ENCODE measurements at regions not wholly inside any gene's neighbourhood (a gene's known extent, or its start where the extent isn't known, plus 50 kb on each side); places are given as distances from the start of the nearest gene placed in this dataset.

DNA sequence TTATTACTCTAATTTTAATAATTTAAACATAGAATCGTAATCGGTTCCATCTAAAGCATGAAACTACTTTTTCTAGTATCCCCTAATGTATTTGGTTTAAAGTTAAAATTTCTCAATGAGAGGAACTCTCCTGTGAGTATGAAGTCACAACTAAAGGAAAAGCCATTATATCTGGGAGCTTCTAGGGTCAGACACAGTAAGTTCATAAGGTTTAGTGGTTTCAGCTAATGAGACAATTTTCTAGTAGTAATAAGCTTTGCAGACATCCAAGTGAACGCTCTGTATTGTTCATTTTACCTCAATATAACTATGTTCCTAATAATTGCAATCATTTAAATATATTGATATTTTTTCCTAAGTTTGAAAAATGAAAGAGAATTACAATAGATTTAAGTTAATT lies 364.4 kb upstream of the CDH9 start:
- no peak overlapping the region for H3K4me3 ChIP-seq (ENCODE audit: low read depth, low read length)
- no peak for DNase-seq (ENCODE audit: low read depth)
- TF ChIP-seq, protein P1, sequence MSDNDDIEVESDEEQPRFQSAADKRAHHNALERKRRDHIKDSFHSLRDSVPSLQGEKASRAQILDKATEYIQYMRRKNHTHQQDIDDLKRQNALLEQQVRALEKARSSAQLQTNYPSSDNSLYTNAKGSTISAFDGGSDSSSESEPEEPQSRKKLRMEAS (IDR thresholded peaks at IDR 0.05; ENCODE audit: low read depth, low read length): no peak
- TF ChIP-seq, protein P2, sequence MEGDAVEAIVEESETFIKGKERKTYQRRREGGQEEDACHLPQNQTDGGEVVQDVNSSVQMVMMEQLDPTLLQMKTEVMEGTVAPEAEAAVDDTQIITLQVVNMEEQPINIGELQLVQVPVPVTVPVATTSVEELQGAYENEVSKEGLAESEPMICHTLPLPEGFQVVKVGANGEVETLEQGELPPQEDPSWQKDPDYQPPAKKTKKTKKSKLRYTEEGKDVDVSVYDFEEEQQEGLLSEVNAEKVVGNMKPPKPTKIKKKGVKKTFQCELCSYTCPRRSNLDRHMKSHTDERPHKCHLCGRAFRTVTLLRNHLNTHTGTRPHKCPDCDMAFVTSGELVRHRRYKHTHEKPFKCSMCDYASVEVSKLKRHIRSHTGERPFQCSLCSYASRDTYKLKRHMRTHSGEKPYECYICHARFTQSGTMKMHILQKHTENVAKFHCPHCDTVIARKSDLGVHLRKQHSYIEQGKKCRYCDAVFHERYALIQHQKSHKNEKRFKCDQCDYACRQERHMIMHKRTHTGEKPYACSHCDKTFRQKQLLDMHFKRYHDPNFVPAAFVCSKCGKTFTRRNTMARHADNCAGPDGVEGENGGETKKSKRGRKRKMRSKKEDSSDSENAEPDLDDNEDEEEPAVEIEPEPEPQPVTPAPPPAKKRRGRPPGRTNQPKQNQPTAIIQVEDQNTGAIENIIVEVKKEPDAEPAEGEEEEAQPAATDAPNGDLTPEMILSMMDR (IDR thresholded peaks at IDR 0.05; ENCODE audit: low read depth, low read length): no peak
- TF ChIP-seq POLR2A (IDR thresholded peaks at IDR 0.05; ENCODE audit: extremely low read depth, insufficient read length): no peak

DNA sequence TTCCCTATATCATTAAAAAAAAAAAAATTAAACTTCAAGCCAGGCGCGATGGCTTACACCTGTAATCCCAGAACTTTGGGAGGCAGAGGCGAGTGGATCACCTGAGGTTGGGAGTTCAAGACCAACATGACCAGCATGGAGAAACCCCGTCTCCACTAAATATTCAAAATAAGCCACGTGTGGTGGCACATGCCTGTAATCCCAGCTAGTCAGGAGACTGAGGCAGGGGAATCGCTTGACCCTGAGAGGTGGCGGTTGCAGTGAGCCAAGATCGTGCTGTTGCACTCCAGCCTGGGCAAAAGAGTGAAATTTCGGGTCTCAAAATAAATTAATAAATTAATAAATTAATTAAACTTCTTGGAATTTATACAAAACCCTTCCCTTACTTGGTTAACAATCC lies 358.6 kb upstream of the CDH9 start:
- TF ChIP-seq, protein P2 (IDR thresholded peaks at IDR 0.05; ENCODE audit: low read depth, low read length): no peak
- TF ChIP-seq MYC (IDR thresholded peaks at IDR 0.05; ENCODE audit: low read depth, low read length): no peak
- TF ChIP-seq, protein P1 (IDR thresholded peaks at IDR 0.05; ENCODE audit: low read depth, low read length): no peak
- H3K4me3 ChIP-seq (ENCODE audit: low read depth, low read length): no peak overlapping the region
- DNase-seq (ENCODE audit: low read depth): no peak

- DNase-seq (ENCODE audit: low read depth): no peak
- H3K4me3 ChIP-seq (ENCODE audit: low read depth, low read length): no peak overlapping the region
- no peak for TF ChIP-seq MYC (IDR thresholded peaks at IDR 0.05; ENCODE audit: low read depth, low read length)
- TF ChIP-seq POLR2A (IDR thresholded peaks at IDR 0.05; ENCODE audit: extremely low read depth, insufficient read length): no peak
- TF ChIP-seq, protein P2 (IDR thresholded peaks at IDR 0.05; ENCODE audit: low read depth, low read length): no peak
- TF ChIP-seq, protein P1 (IDR thresholded peaks at IDR 0.05; ENCODE audit: low read depth, low read length): no peak
These were observed 354.3 kb upstream of the CDH9 start for GRCh38 chr5:27392716-27393115.

DNA sequence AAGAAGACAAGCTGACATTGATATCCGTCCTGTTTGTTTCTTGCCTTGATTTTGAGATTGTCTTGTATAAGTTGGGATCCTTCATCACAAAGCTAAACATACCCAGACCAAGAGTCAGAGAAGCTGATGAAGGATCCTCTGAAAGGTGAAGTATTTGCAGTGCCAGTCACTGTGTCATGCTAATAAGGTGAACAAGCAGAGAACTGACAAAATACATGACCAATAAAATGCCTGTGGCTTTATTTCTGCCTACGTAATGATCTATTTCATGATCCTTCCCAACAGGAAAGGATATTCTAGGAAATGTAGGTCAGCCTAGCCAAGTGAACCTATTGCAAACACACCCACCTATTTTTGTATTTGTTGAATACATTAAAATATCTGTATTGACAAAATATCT lies 351.3 kb upstream of the CDH9 start:
- TF ChIP-seq, protein P2 (IDR thresholded peaks at IDR 0.05; ENCODE audit: low read depth, low read length): no peak
- TF ChIP-seq POLR2A (IDR thresholded peaks at IDR 0.05; ENCODE audit: extremely low read depth, insufficient read length) (no peak), MYC (IDR thresholded peaks at IDR 0.05; ENCODE audit: low read depth, low read length) (no peak)
- TF ChIP-seq, protein P1 (IDR thresholded peaks at IDR 0.05; ENCODE audit: low read depth, low read length): no peak
- H3K4me3 ChIP-seq (ENCODE audit: low read depth, low read length): no peak overlapping the region
- no peak for DNase-seq (ENCODE audit: low read depth)

- TF ChIP-seq POLR2A (IDR thresholded peaks at IDR 0.05; ENCODE audit: extremely low read depth, insufficient read length) (no peak), MYC (IDR thresholded peaks at IDR 0.05; ENCODE audit: low read depth, low read length) (no peak)
- TF ChIP-seq, protein P1 (IDR thresholded peaks at IDR 0.05; ENCODE audit: low read depth, low read length): no peak
- TF ChIP-seq, protein P2 (IDR thresholded peaks at IDR 0.05; ENCODE audit: low read depth, low read length): no peak
- DNase-seq (ENCODE audit: low read depth): no peak
- no peak overlapping the region for H3K4me3 ChIP-seq (ENCODE audit: low read depth, low read length)
These were observed 350.4 kb upstream of the CDH9 start for GRCh38 chr5:27388755-27389154.

GRCh38 chr5:27387535-27388073 lies 349.2 kb upstream of the CDH9 start:
- no peak overlapping the region for H3K4me3 ChIP-seq (ENCODE audit: low read depth, low read length)
- DNase-seq (ENCODE audit: low read depth): no peak
- TF ChIP-seq MYC (IDR thresholded peaks at IDR 0.05; ENCODE audit: low read depth, low read length) (no peak), POLR2A (IDR thresholded peaks at IDR 0.05; ENCODE audit: extremely low read depth, insufficient read length) (no peak)
- TF ChIP-seq, protein P2 (IDR thresholded peaks at IDR 0.05; ENCODE audit: low read depth, low read length): no peak
- TF ChIP-seq, protein P1 (IDR thresholded peaks at IDR 0.05; ENCODE audit: low read depth, low read length): no peak
